K562 (cell line): ENCODE measurements at regions not wholly inside any gene's neighbourhood (a gene's known extent, or its start where the extent isn't known, plus 50 kb on each side); places are given as distances from the start of the nearest gene placed in this dataset.

ENCODE experiments used
- ARID2 ChIP-seq: fragments of 450-650 bp; IDR thresholded peaks from 2 replicates; pipeline ENCODE4 v1.6.1; 2017; ENCODE audit warnings: antibody characterized with exemption, mild to moderate bottlenecking
- ASH1L ChIP-seq: fragments of 450-650 bp; IDR thresholded peaks from 2 replicates; pipeline ENCODE4 v1.6.1; 2018; ENCODE audit warnings: borderline replicate concordance, mild to moderate bottlenecking, low read depth; ENCODE audit not compliant: partially characterized antibody
- DIDO1 ChIP-seq: fragments of 450-650 bp; IDR thresholded peaks from 2 replicates; pipeline ENCODE4 v1.6.1; 2016; ENCODE audit warnings: low read depth, missing biosample characterization, missing genetic modification characterization
- EP300 ChIP-seq: IDR thresholded peaks from 2 replicates; pipeline ENCODE4 v1.6.1; 2012; ENCODE audit warnings: low read length, improper control_type of control experiment
- ETV6 ChIP-seq, 3 experiments: fragments of 150-350 bp in 1 of 3; sonication (generic) in 1 of 3; formaldehyde crosslinking in 1 of 3; IDR thresholded peaks; 2 replicates each; pipeline versions ENCODE4 v1.6.1 to v1.8.0; 2014 to 2022; ENCODE audit warnings: borderline replicate concordance in 2 of 3, low read depth in 2 of 3, antibody characterized with exemption in 1 of 3, low read length in 1 of 3, mild to moderate bottlenecking in 1 of 3, missing genetic modification reagents in 1 of 3
- GATA2 ChIP-seq: sonication (generic); formaldehyde crosslinking; IDR thresholded peaks from 2 replicates; pipeline ENCODE4 v1.4.0; 2020; ENCODE audit warnings: mild to moderate bottlenecking, missing genetic modification reagents
- HDAC2 ChIP-seq: fragments of 450-650 bp; IDR thresholded peaks from 2 replicates; pipeline ENCODE4 v1.6.1; 2016; ENCODE audit warnings: mild to moderate bottlenecking
- HSF4 ChIP-seq: fragments of 250-450 bp; sonication (Bioruptor Pico); IDR thresholded peaks from 2 replicates; pipeline ENCODE4 v2.1.2; 2022; ENCODE audit warnings: mild to moderate bottlenecking, moderate library complexity, borderline replicate concordance
- JUND ChIP-seq, 2 experiments: IDR thresholded peaks; 2 replicates in 1 of 2; 3 replicates in 1 of 2; pipeline ENCODE4 v1.6.1; 2011; ENCODE audit warnings: borderline replicate concordance in 2 of 2, low read depth in 2 of 2, low read length in 2 of 2, improper control_type of control experiment in 1 of 2, missing biosample characterization in 1 of 2, missing genetic modification characterization in 1 of 2, missing genetic modification reagents in 1 of 2
- MAZ ChIP-seq, 2 experiments: fragments of 450-650 bp in 1 of 2; sonication (generic) in 1 of 2; formaldehyde crosslinking; IDR thresholded peaks in 1 of 2; conservative IDR thresholded peaks in 1 of 2; 2 replicates each; pipeline versions ENCODE4 v1.4.0 to v1.5.0; 2020; ENCODE audit warnings: mild to moderate bottlenecking in 1 of 2, missing genetic modification reagents in 1 of 2
- PYGO2 ChIP-seq: fragments of 450-650 bp; IDR thresholded peaks from 2 replicates; pipeline ENCODE4 v1.6.1; 2016; ENCODE audit warnings: mild to moderate bottlenecking, missing genetic modification characterization, moderate library complexity, missing compliant biosample characterization
- RAD51 ChIP-seq: fragments of 450-650 bp; IDR thresholded peaks from 2 replicates; pipeline ENCODE4 v1.7.1; 2016; ENCODE audit warnings: low read depth, mild to moderate bottlenecking, borderline replicate concordance
- THRB ChIP-seq: fragments of 450-650 bp; formaldehyde crosslinking; conservative IDR thresholded peaks from 2 replicates; pipeline ENCODE4 v1.4.0; 2022; ENCODE audit warnings: mild to moderate bottlenecking, missing genetic modification characterization
- USF1 ChIP-seq: sonication (generic); formaldehyde crosslinking; IDR thresholded peaks from 2 replicates; pipeline ENCODE4 v1.9.0; 2022; ENCODE audit warnings: mild to moderate bottlenecking, missing genetic modification reagents
- ZBED1 ChIP-seq: IDR thresholded peaks from 2 replicates; pipeline ENCODE4 v1.6.1; 2014
- ZBTB11 ChIP-seq, 3 experiments: fragments of 200-800 bp in 1 of 3; fragments of 250-450 bp in 1 of 3; fragments of 450-650 bp in 1 of 3; sonication (Bioruptor Pico) in 1 of 3; sonication (Bioruptor generic) in 1 of 3; formaldehyde crosslinking in 1 of 3; IDR thresholded peaks; 2 replicates each; pipeline versions ENCODE4 v1.6.1 to v1.8.0; 2016 to 2022; ENCODE audit warnings: mild to moderate bottlenecking in 2 of 3, missing genetic modification characterization in 2 of 3, missing compliant biosample characterization in 1 of 3, moderate library complexity in 1 of 3
- ZNF23 ChIP-seq: fragments of 250-450 bp; sonication (Bioruptor Pico); IDR thresholded peaks from 2 replicates; pipeline ENCODE4 v1.4.0; 2020; ENCODE audit warnings: mild to moderate bottlenecking
- ZNF449 ChIP-seq: fragments of 250-450 bp; sonication (Bioruptor Pico); IDR thresholded peaks from 2 replicates; pipeline ENCODE4 v1.8.0; 2022; ENCODE audit warnings: moderate library complexity, mild to moderate bottlenecking, inconsistent platforms
- ZNF589 ChIP-seq: fragments of 200-800 bp; sonication (Bioruptor generic); IDR thresholded peaks from 2 replicates; pipeline ENCODE4 v1.6.1; 2016; ENCODE audit warnings: low read depth, missing genetic modification characterization, missing compliant biosample characterization
- ZNF707 ChIP-seq: fragments of 250-450 bp; sonication (Bioruptor Pico); conservative IDR thresholded peaks from 2 replicates; pipeline ENCODE4 v1.8.0; 2022; ENCODE audit warnings: inconsistent platforms, mild to moderate bottlenecking, moderate library complexity

GRCh38 chr3:156620260-156620659 is 54.1 kb upstream of the TIPARP start (continued):
- peak; percentile 71 for TF ChIP-seq THRB (CRISPR knock-in tag)
- peak; percentile 94 for TF ChIP-seq PYGO2 (tag)
- peak; percentile 96 for TF ChIP-seq ZNF449 (CRISPR knock-in tag)
- peak; percentile 99 for TF ChIP-seq ZNF589 (CRISPR knock-in tag)
- peak; percentile 66; the same call in 1 of the 2 replicates for TF ChIP-seq JUND (IDR thresholded peaks at IDR 0.05; ENCODE audit: borderline replicate concordance, low read depth, low read length)
- TF ChIP-seq JUND (tag; IDR thresholded peaks at IDR 0.05; ENCODE audit: borderline replicate concordance, low read depth, low read length) = peak; percentile 90; the same call in 2 of the 3 replicates
- TF ChIP-seq ZNF23 (CRISPR knock-in tag) = peak; percentile 82
- no peak for TF ChIP-seq ETV6 (IDR thresholded peaks at IDR 0.05; ENCODE audit: borderline replicate concordance in 1 of 2, low read depth in 2 of 2, low read length in 1 of 2)
- no peak for TF ChIP-seq ETV6 (CRISPR knock-in tag; IDR thresholded peaks at IDR 0.05; ENCODE audit: borderline replicate concordance)
- TF ChIP-seq RAD51 = peak; percentile 25; the same call in 1 of the 2 replicates
- peak; percentile 5; the same call in 1 of the 2 replicates for TF ChIP-seq EP300
- no peak for TF ChIP-seq ASH1L
- peak; percentile 97 for TF ChIP-seq HSF4
- TF ChIP-seq USF1 (CRISPR knock-in tag) = peak; percentile 62
- peak; percentile 55; the same call in 1 of the 2 replicates for TF ChIP-seq HDAC2
- TF ChIP-seq ARID2 = no peak
- peak; percentile 62; the same call in 1 of the 2 replicates for TF ChIP-seq DIDO1
- TF ChIP-seq ZNF707 (CRISPR knock-in tag) = peak; percentile 73
- no peak for TF ChIP-seq GATA2
- no peak for TF ChIP-seq ZBED1
- TF ChIP-seq MAZ (CRISPR knock-in tag; conservative IDR thresholded peaks at IDR 0.05 in 1 of 2, IDR thresholded peaks at IDR 0.05 in 1 of 2) = peak in 1 of 2 experiments; percentile 85; a peak in 2 of 4 replicates
- peak in 1 of 3 experiments; percentile 86; a peak in 2 of 6 replicates for TF ChIP-seq ZBTB11 (CRISPR knock-in tag; IDR thresholded peaks at IDR 0.05)
